Activated B cell treated with CpG ODN at 0.5 μM for 24 hours (primary cell): ENCODE measurements at regions not wholly inside any gene's neighbourhood (a gene's known extent, or its start where the extent isn't known, plus 50 kb on each side); places are given as distances from the start of the nearest gene placed in this dataset.

Source experiments
- ATAC-seq: fragments of 200-7000 bp; cut with Tn5 transposase; one replicate; pipeline ENCODE4 v1.10.0; 2021; ENCODE audit warnings: low read depth, mild to moderate bottlenecking, moderate library complexity
- CTCF ChIA-PET: fragments of 350-600 bp; sonication (Branson Sonifier 250); formaldehyde crosslinking; loops from one replicate; lab custom pipeline; 2021; ENCODE audit warnings: antibody characterized with exemption; lab: Charles Lee
- POLR2A ChIA-PET: fragments of 350-600 bp; sonication (Branson Sonifier 250); formaldehyde crosslinking; loops from one replicate; lab custom pipeline; 2021; ENCODE audit warnings: antibody characterized with exemption; lab: Charles Lee
- DNase-seq: peaks from one replicate; pipeline ENCODE4 v3.0.0; 2022
- H3K27ac Mint-ChIP-seq: one replicate; pipeline ENCODE4 v1.8.0; 2020; ENCODE audit warnings: mixed read lengths
- H3K27me3 Mint-ChIP-seq: one replicate; pipeline ENCODE4 v1.8.0; 2021; ENCODE audit warnings: mixed read lengths
- H3K36me3 Mint-ChIP-seq: one replicate; pipeline ENCODE4 v1.8.0; 2021; ENCODE audit warnings: low read depth, mixed read lengths
- H3K4me1 Mint-ChIP-seq: one replicate; pipeline ENCODE4 v1.8.0; 2021; ENCODE audit warnings: mixed read lengths
- H3K4me3 Mint-ChIP-seq: one replicate; pipeline ENCODE4 v1.8.0; 2020; ENCODE audit warnings: mild to moderate bottlenecking, mixed read lengths
- H3K9me3 Mint-ChIP-seq: one replicate; pipeline ENCODE4 v1.8.0; 2020; ENCODE audit warnings: mixed read lengths
- intact Hi-C: fragments of 100-400 bp; cut with micrococcal nuclease; formaldehyde crosslinking; loops from one replicate; pipeline ENCODE4 v1.15.1; 2024
- TF ChIP-seq, protein P1 (sequence below): fragments of 200-600 bp; IDR thresholded peaks from one replicate; pipeline ENCODE4 v1.8.0; 2022; ENCODE audit warnings: antibody characterized with exemption, mild to moderate bottlenecking

DNA sequence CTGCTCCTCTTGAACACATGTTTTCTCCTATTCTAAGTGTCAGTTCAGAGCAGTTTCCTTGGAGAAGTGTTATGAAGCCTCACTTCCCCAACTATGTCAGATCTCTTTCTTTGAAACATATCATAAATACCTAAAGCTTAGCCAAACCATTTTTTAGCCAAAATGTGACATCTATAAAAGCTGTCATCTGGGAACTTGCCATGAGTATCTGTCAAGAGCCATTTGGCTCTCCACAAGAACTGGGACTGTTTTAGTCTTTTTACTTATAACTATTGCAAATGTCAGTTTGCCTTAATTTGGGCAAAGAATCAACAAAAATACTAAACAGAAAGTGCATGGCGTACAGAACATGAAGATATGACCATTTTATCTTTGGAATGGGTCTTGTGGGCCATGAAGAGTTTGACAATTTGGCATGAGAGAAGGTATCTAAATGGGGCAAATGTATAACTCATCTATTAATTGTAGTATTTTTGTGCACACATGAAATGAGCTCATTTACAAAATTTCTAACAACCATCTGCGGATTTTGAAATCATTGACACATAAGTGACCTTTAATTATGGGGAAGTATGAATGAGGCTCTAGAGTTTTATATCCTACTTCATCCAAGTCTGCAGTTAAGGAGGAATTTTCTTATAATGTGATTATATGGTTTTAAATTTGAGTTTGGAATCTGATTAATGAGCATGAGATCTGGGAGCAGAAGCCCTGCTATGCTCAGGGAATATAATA, 129.1 kb upstream of the PACRGL start:
- TF ChIP-seq, protein P1, sequence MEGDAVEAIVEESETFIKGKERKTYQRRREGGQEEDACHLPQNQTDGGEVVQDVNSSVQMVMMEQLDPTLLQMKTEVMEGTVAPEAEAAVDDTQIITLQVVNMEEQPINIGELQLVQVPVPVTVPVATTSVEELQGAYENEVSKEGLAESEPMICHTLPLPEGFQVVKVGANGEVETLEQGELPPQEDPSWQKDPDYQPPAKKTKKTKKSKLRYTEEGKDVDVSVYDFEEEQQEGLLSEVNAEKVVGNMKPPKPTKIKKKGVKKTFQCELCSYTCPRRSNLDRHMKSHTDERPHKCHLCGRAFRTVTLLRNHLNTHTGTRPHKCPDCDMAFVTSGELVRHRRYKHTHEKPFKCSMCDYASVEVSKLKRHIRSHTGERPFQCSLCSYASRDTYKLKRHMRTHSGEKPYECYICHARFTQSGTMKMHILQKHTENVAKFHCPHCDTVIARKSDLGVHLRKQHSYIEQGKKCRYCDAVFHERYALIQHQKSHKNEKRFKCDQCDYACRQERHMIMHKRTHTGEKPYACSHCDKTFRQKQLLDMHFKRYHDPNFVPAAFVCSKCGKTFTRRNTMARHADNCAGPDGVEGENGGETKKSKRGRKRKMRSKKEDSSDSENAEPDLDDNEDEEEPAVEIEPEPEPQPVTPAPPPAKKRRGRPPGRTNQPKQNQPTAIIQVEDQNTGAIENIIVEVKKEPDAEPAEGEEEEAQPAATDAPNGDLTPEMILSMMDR, result no peak
- no peaks in the 10 kb centered on the region for H3K36me3 Mint-ChIP-seq
- ATAC-seq, result no peak
- H3K27ac Mint-ChIP-seq, result no peak overlapping the region
- H3K27me3 Mint-ChIP-seq, result no peaks in the 10 kb centered on the region
- no peak for DNase-seq
- no peak overlapping the region for H3K4me3 Mint-ChIP-seq
- intact Hi-C loops, result no loop called here
- CTCF ChIA-PET, result no interaction called here
- no peaks in the 10 kb centered on the region for H3K9me3 Mint-ChIP-seq
- POLR2A ChIA-PET, result no interaction called here
- no peaks in the 10 kb centered on the region for H3K4me1 Mint-ChIP-seq

DNA sequence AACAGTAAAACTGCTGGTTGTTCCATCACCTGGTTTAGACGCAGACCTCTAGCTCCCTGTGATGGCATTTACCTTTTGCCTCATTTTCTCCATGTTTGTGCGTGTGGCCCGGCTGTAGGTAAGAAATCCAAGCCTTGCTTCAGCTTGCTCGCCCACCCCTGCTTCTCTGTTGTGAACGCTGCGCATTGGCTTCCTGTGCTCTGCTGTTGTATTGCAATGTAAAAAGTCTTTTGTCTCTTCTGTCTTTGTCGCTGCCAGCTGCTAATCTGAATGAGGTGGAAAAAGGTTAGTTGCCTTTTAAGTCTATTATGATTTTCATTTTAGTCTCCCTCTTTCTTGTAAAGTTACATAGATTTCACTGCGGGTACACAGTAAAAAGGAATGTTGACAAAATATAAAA, 127.3 kb upstream of the PACRGL start:
- ChIA-PET POLR2A (no interaction called here), CTCF (no interaction called here)
- TF ChIP-seq, protein P1, result no peak
- Mint-ChIP-seq H3K27ac (no peak overlapping the region), H3K4me1 (no peaks in the 10 kb centered on the region), H3K27me3 (no peaks in the 10 kb centered on the region), H3K36me3 (no peaks in the 10 kb centered on the region), H3K9me3 (no peaks in the 10 kb centered on the region), H3K4me3 (no peak overlapping the region)
- intact Hi-C loops, result no loop called here
- ATAC-seq, result no peak
- no peak for DNase-seq

DNA sequence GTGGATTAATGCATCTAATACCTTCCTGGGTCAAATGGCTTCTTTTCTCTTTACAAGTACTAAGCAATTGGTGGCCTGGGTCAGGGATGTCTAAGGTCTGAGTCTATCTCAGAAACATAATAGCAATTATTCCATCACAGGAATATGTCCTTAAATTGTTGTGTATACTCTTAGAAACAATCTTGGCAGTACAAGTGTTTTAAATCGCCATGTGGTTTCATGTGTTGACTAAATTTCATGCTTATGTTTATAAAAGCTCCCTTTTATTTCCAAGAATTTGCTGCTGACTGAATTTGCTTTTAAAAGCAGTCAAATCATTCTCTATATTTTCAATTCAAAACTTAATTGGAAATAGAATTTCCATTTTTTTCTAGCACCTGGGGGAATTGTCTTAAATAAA, 125.3 kb upstream of the PACRGL start:
- ChIA-PET CTCF (no interaction called here), POLR2A (no interaction called here)
- ATAC-seq, result no peak
- H3K27me3 Mint-ChIP-seq, result no peaks in the 10 kb centered on the region
- TF ChIP-seq, protein P1, result no peak
- intact Hi-C loops, result no loop called here
- H3K36me3 Mint-ChIP-seq, result no peaks in the 10 kb centered on the region
- H3K9me3 Mint-ChIP-seq, result no peaks in the 10 kb centered on the region
- H3K4me1 Mint-ChIP-seq, result no peaks in the 10 kb centered on the region
- H3K4me3 Mint-ChIP-seq, result no peak overlapping the region
- H3K27ac Mint-ChIP-seq, result no peak overlapping the region
- DNase-seq, result no peak

DNA sequence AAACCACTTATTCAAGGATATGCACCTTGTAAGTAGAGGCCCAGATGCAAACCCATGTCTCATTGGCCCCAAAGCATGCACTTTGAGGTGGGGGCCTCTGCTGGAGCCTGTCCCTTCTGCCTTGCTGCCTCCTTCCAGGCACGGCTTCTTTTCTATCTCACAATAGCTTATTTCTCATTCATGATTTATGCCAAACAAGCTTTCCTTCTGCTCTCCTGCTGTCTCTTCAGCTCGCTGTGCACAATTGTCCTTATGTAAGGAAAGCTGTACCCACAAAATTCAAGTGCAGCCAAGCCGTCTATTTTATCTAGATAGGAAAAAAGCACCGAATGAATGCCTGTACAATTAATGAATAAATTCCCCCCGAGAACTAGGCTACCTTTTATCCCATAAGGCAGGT, 124.8 kb upstream of the PACRGL start:
- ChIA-PET CTCF (no interaction called here), POLR2A (no interaction called here)
- Mint-ChIP-seq H3K36me3 (no peaks in the 10 kb centered on the region), H3K4me1 (no peaks in the 10 kb centered on the region), H3K27ac (no peak overlapping the region), H3K4me3 (no peak overlapping the region), H3K27me3 (no peaks in the 10 kb centered on the region), H3K9me3 (no peaks in the 10 kb centered on the region)
- TF ChIP-seq, protein P1, result no peak
- DNase-seq (no peak), ATAC-seq (no peak)
- intact Hi-C loops, result no loop called here

DNA sequence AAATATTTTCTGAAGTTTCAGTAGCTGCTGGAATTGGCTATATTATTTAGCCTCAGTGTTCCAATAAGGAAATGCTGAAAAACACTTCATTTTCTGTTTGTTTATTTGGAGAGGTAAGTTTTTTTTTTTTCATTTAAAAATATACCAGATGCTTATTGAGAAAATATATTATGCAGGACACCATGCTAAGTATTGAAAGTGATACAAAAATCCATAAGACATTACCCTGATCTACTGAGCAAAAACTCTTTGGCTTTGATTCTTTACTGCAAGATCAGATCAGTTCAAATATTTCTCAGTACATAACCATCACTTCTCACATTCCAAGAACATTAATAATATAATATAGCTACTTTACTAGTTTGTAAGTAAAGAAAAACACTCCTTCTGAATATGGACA, 123.4 kb upstream of the PACRGL start:
- DNase-seq, result no peak
- Mint-ChIP-seq H3K9me3 (no peaks in the 10 kb centered on the region), H3K4me3 (no peak overlapping the region), H3K36me3 (no peaks in the 10 kb centered on the region), H3K4me1 (no peaks in the 10 kb centered on the region), H3K27me3 (no peaks in the 10 kb centered on the region), H3K27ac (no peak overlapping the region)
- no peak for ATAC-seq
- ChIA-PET POLR2A (no interaction called here), CTCF (no interaction called here)
- TF ChIP-seq, protein P1, result no peak
- intact Hi-C loops, result no loop called here
